Fibroblast of lung (primary cell): ENCODE measurements at regions not wholly inside any gene's neighbourhood (a gene's known extent, or its start where the extent isn't known, plus 50 kb on each side); places are given as distances from the start of the nearest gene placed in this dataset.

ENCODE experiments used
- DNase-seq, 2 donors: peaks; one replicate each; pipeline versions ENCODE4 v3.0.0 to v3.0.0-alpha.2; 2010; ENCODE audit warnings: low read depth in 2 of 2
- H2AFZ ChIP-seq: 2 replicates; pipeline ENCODE4 v1.5.1; 2012; ENCODE audit warnings: low read length, control low read depth, inconsistent platforms
- H3K27ac ChIP-seq: 2 replicates; pipeline ENCODE4 v1.5.1; 2011; ENCODE audit warnings: low read length, control low read depth; ENCODE audit not compliant: insufficient read depth
- H3K27me3 ChIP-seq: 2 replicates; pipeline ENCODE4 v1.5.1; 2011; ENCODE audit warnings: mild to moderate bottlenecking, low read length; ENCODE audit not compliant: control insufficient read depth, insufficient read depth
- H3K36me3 ChIP-seq: 2 replicates; pipeline ENCODE4 v1.5.1; 2011; ENCODE audit warnings: low read length; ENCODE audit not compliant: control insufficient read depth, insufficient read depth
- H3K4me1 ChIP-seq: 2 replicates; pipeline ENCODE4 v1.5.1; 2011; ENCODE audit warnings: low read length; ENCODE audit not compliant: control insufficient read depth, insufficient read depth; ENCODE audit errors: extremely low read depth
- H3K4me2 ChIP-seq: 2 replicates; pipeline ENCODE4 v1.5.1; 2011; ENCODE audit warnings: low read length, control low read depth; ENCODE audit not compliant: insufficient read depth; ENCODE audit errors: extremely low read depth
- H3K4me3 ChIP-seq, 4 experiments: fragments of 200-600 bp in 1 of 4; sonication (generic) in 1 of 4; replicated peaks in 1 of 4; 2 replicates each; pipeline ENCODE4 v1.5.1; 2011 to 2016; ENCODE audit warnings: low read length in 4 of 4, low read depth in 3 of 4, mild to moderate bottlenecking in 3 of 4, control low read depth in 2 of 4, inconsistent platforms in 1 of 4, mixed read lengths in 1 of 4; ENCODE audit not compliant: insufficient read depth in 1 of 4; ENCODE audit errors: control extremely low read depth in 1 of 4
- H3K79me2 ChIP-seq: 2 replicates; pipeline ENCODE4 v1.5.1; 2012; ENCODE audit warnings: mild to moderate bottlenecking, low read length, inconsistent platforms; ENCODE audit not compliant: control insufficient read depth, insufficient read depth
- H3K9ac ChIP-seq: 2 replicates; pipeline ENCODE4 v1.5.1; 2011; ENCODE audit warnings: mild to moderate bottlenecking, low read length, control low read depth; ENCODE audit not compliant: insufficient read depth
- H3K9me3 ChIP-seq: 2 replicates; pipeline ENCODE4 v1.5.1; 2012; ENCODE audit warnings: low read depth, low read length; ENCODE audit not compliant: control insufficient read depth, insufficient read depth
- H4K20me1 ChIP-seq: 2 replicates; pipeline ENCODE4 v1.5.1; 2011; ENCODE audit warnings: low read length; ENCODE audit not compliant: control insufficient read depth, insufficient read depth; ENCODE audit errors: extremely low read depth
- EZH2 ChIP-seq: IDR thresholded peaks from 2 replicates; pipeline ENCODE4 v1.5.1; 2012; ENCODE audit warnings: low read length, control low read depth, mild to moderate bottlenecking; ENCODE audit errors: missing control alignments
- TF ChIP-seq, protein P1 (sequence below), 2 donors: IDR thresholded peaks in 1 of 2; conservative IDR thresholded peaks in 1 of 2; 1 replicate in 1 of 2; 2 replicates in 1 of 2; pipeline ENCODE4 v1.5.1; 2011 to 2012; ENCODE audit warnings: low read length in 2 of 2, control low read depth in 1 of 2, inconsistent platforms in 1 of 2, low read depth in 1 of 2, mild to moderate bottlenecking in 1 of 2

GRCh38 chr14:71414631-71415403 is 507.6 kb downstream of the PCNX1 start:
- no peaks in the 10 kb centered on the region for H3K36me3 ChIP-seq
- H3K4me2 ChIP-seq: peak overlapping the region; percentile 49
- H3K9ac ChIP-seq: no peak overlapping the region
- TF ChIP-seq, protein P1, sequence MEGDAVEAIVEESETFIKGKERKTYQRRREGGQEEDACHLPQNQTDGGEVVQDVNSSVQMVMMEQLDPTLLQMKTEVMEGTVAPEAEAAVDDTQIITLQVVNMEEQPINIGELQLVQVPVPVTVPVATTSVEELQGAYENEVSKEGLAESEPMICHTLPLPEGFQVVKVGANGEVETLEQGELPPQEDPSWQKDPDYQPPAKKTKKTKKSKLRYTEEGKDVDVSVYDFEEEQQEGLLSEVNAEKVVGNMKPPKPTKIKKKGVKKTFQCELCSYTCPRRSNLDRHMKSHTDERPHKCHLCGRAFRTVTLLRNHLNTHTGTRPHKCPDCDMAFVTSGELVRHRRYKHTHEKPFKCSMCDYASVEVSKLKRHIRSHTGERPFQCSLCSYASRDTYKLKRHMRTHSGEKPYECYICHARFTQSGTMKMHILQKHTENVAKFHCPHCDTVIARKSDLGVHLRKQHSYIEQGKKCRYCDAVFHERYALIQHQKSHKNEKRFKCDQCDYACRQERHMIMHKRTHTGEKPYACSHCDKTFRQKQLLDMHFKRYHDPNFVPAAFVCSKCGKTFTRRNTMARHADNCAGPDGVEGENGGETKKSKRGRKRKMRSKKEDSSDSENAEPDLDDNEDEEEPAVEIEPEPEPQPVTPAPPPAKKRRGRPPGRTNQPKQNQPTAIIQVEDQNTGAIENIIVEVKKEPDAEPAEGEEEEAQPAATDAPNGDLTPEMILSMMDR (conservative IDR thresholded peaks at IDR 0.05 in 1 of 2, IDR thresholded peaks at IDR 0.05 in 1 of 2; ENCODE audit: low read depth in 1 of 2, low read length in 2 of 2): no peak
- no peak for TF ChIP-seq EZH2
- no peaks in the 10 kb centered on the region for H3K27me3 ChIP-seq
- H3K4me3 ChIP-seq: no peak overlapping the region
- peak; percentile 57 to 69 for DNase-seq
- no peaks in the 10 kb centered on the region for H3K9me3 ChIP-seq
- peak overlapping the region; percentile 65 for H3K27ac ChIP-seq
- no peaks in the 10 kb centered on the region for H4K20me1 ChIP-seq
- H2AFZ ChIP-seq: no peak overlapping the region
- H3K4me1 ChIP-seq: peaks cover 4% of the 10 kb centered on the region
- H3K79me2 ChIP-seq: no peaks in the 10 kb centered on the region

GRCh38 chr14:71415404-71415690 is 508.1 kb downstream of the PCNX1 start:
- Histone ChIP-seq H2AFZ (no peak overlapping the region), H3K4me2 (peak overlapping the region; percentile 41), H3K36me3 (no peaks in the 10 kb centered on the region), H3K4me1 (peaks cover 4% of the 10 kb centered on the region), H3K27me3 (no peaks in the 10 kb centered on the region), H3K79me2 (no peaks in the 10 kb centered on the region), H3K27ac (peak overlapping the region; percentile 65), H3K4me3 (no peak overlapping the region), H3K9ac (no peak overlapping the region), H4K20me1 (no peaks in the 10 kb centered on the region), H3K9me3 (no peaks in the 10 kb centered on the region)
- TF ChIP-seq, protein P1 (conservative IDR thresholded peaks at IDR 0.05 in 1 of 2, IDR thresholded peaks at IDR 0.05 in 1 of 2; ENCODE audit: low read depth in 1 of 2, low read length in 2 of 2): no peak
- no peak for TF ChIP-seq EZH2
- peak; percentile 70 to 84 for DNase-seq

GRCh38 chr14:71416392-71416791 is 509.1 kb downstream of the PCNX1 start:
- no peaks in the 10 kb centered on the region for H4K20me1 ChIP-seq
- H3K4me2 ChIP-seq: no peak overlapping the region
- H3K9ac ChIP-seq: no peak overlapping the region

More at GRCh38 chr14:71416392-71416791, 509.1 kb downstream of the PCNX1 start:
- no peaks in the 10 kb centered on the region for H3K36me3 ChIP-seq
- no peaks in the 10 kb centered on the region for H3K79me2 ChIP-seq
- H3K27ac ChIP-seq: no peak overlapping the region
- no peaks in the 10 kb centered on the region for H3K27me3 ChIP-seq
- DNase-seq: peak in 1 of 2 donors; percentile 36
- H3K4me3 ChIP-seq: no peak overlapping the region
- TF ChIP-seq EZH2: no peak
- TF ChIP-seq, protein P1 (conservative IDR thresholded peaks at IDR 0.05 in 1 of 2, IDR thresholded peaks at IDR 0.05 in 1 of 2; ENCODE audit: low read depth in 1 of 2, low read length in 2 of 2): no peak
- no peak overlapping the region for H2AFZ ChIP-seq
- peaks cover 4% of the 10 kb centered on the region for H3K4me1 ChIP-seq
- H3K9me3 ChIP-seq: no peaks in the 10 kb centered on the region
